NT2/D1 (cell line): ENCODE measurements at regions not wholly inside any gene's neighbourhood (a gene's known extent, or its start where the extent isn't known, plus 50 kb on each side); places are given as distances from the start of the nearest gene placed in this dataset.

Source experiments
- SUZ12 ChIP-seq: IDR thresholded peaks from 2 replicates; pipeline ENCODE4 v1.6.1; 2011; ENCODE audit not compliant: insufficient read length, insufficient read depth; ENCODE audit errors: extremely low read depth
- YY1 ChIP-seq: IDR thresholded peaks from 2 replicates; pipeline ENCODE4 v1.6.1; 2011; ENCODE audit not compliant: insufficient read length, insufficient read depth
- ZNF274 ChIP-seq: IDR thresholded peaks from 2 replicates; pipeline ENCODE4 v1.6.1; 2011; ENCODE audit warnings: mild to moderate bottlenecking, low read depth, low read length

GRCh38 chr9:93900436-93900819 is 54.7 kb downstream of the BARX1 start:
- TF ChIP-seq YY1 (no peak), ZNF274 (no peak), SUZ12 (no peak)
